ENCODE measurements at regions not wholly inside any gene's neighbourhood (a gene's known extent, or its start where the extent isn't known, plus 50 kb on each side); places are given as distances from the start of the nearest gene placed in this dataset.

GRCh38 chr14:85391892-85392291 is 138.1 kb upstream of the FLRT2 start:
- no peak for TF ChIP-seq CTCF (conservative IDR thresholded peaks at IDR 0.05 in 1 of 2, IDR thresholded peaks at IDR 0.05 in 1 of 2; ENCODE audit: extremely low read depth in 1 of 2, insufficient read depth in 1 of 2, low read depth in 1 of 2, low read length in 2 of 2)
- no peak for TF ChIP-seq EZH2 (IDR thresholded peaks at IDR 0.05; ENCODE audit: borderline replicate concordance, low read length)

All from mammary epithelial cell (primary cell).